ENCODE measurements at regions not wholly inside any gene's neighbourhood (a gene's known extent, or its start where the extent isn't known, plus 50 kb on each side); places are given as distances from the start of the nearest gene placed in this dataset.

GRCh38 chr5:169445191-169445590 lies 138.4 kb upstream of the SPDL1 start:
- no peak for DNase-seq

GRCh38 chr5:169442913-169443784 lies 140.4 kb upstream of the SPDL1 start:
- no peak for DNase-seq

GRCh38 chr5:169442403-169442874 lies 141.1 kb upstream of the SPDL1 start:
- peak; percentile 33 for DNase-seq

- peak; percentile 20 for DNase-seq
These were observed 139.3 kb upstream of the SLIT3 start for GRCh38 chr5:169440107-169440705.

GRCh38 chr5:169439362-169439761 lies 138.4 kb upstream of the SLIT3 start:
- no peak for DNase-seq

DNA sequence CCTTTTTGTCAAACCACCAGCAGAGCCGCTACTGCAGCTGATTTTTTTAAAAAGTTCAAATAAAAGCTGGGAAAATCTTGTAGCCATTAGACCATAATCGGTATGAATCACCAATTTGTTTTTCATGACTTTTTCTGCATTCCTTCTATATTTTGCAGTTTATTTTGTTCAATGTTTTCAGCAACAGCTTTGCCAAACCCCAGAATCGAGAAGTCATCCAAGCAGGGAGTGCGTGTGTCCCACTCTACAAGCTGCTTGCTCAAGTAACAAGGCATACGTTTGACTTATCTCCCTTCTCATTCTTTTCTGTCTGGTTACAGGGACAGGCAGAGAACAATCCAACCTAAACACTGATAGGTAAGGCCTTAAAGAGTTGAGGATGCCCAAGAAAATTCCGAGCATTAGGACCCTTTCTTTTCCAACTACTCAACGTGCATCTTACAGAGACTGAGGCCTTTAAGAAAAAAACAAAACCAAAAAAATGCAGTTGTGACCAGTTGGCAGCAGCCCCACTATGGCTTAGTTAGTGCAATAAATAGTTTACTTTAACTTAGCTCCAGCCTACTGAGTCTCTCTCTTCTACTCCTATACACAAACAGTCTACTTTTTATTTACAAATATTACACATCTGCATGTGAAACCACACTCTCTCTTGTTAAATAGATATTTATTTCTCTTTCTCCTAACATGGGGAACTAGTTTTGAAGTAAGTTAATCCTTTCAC lies 134.7 kb upstream of the SLIT3 start:
- no peak for DNase-seq

DNA sequence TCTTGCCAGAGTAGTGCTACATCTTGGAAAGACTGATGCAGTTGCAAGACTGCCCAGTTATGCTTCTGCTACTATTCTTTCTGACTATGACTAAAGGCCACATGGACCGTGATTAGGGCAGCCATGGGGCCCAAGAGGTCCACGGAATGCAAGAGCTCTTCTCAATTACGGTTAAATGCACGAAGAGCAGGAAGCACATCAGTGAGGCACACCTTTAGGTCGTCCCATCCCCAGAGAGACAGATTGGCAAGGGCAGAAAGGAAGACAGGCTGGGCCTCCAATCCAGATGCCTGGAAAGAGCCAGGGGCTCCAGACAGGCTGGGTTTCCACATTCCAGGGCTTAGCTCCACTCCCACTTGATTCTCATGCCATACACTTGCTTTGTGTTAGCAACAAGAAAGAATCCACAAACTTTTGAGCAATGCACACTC lies 132.3 kb upstream of the SLIT3 start:
- DNase-seq: peak; percentile 32

GRCh38 chr5:169431386-169431785 lies 130.4 kb upstream of the SLIT3 start:
- DNase-seq: peak; percentile 21

DNA sequence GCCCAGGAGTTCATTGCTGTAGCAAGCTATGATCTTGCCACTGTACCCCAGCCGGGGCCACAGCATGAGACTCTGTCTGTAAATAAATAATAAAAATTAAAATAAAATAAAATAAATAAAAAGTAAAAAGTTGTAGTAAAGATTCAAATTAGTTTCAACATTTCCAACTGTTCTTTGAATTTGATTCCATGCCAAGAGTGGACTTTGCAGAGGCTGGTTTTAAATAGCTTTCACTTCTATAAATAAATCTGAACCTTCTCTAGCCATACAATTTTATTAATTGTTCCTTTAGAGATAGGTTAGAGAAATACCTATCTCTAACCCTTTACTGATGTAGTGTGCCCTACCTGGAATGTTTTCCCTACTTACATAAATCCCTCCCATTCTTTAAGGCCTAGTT lies 129.7 kb upstream of the SLIT3 start:
- no peak for DNase-seq

DNA sequence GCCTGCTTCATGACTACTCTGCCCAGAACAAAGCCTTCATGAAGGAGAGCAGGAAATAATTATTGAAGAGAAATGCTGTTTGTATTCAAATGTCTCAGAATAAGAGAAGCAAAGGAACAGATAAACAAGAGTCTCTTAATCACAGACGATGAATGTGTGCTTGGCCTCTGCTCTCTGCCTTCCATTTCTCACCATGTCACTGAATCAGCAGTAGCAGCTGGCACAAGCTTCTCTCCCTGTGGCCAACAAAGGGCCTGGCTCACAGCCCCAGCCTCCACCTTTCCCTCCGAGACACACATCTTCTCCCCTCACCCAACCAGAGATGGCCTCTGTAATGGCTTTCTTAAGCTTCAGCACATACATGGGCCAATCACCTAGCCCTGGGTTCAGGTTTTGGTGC lies 128.1 kb upstream of the SLIT3 start:
- DNase-seq: no peak

- no peak for DNase-seq
These were observed 125.8 kb upstream of the SLIT3 start for GRCh38 chr5:169426784-169427183.

GRCh38 chr5:169424670-169425378 lies 123.9 kb upstream of the SLIT3 start:
- no peak for DNase-seq

DNA sequence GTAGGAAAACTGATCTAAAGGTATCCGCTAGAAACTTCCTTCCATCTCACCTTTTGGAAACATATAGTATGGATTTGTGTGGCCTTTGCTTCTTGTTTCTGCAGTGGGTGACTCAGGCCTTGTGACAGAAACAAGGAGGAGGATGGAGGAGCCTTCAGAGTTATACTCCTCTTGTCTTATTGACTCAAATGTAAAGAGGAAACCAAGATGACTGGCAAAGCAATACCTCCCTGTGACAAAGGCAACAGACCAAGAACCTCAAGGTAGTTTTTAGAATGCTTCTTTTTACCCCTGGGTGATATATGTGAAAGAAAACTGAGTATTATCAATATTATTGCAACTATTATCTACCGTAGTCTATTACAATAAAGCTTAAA lies 123.3 kb upstream of the SLIT3 start:
- no peak for DNase-seq

GRCh38 chr5:169423580-169424278 lies 122.8 kb upstream of the SLIT3 start:
- peak; percentile 30 for DNase-seq

- no peak for DNase-seq
These were observed 121.1 kb upstream of the SLIT3 start for GRCh38 chr5:169422087-169422486.

DNA sequence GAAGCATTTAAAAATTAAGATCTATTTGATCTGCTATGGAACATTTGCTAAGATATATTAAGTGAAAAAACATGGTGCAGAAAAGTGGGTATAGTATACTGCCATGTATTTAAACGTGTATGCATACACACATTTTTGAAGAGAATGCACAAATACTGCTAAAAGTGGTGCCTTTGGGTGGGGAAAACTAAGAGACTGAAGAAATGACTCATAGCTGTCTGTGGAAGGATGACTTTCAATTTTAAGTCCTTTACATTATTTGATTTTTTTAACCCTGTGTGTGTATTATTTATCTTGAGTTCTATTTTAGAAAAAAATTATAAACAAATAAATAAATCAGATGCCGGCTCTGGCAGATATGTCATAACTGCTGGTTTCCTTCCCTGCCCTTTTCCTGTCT lies 120.7 kb upstream of the SLIT3 start:
- no peak for DNase-seq

DNA sequence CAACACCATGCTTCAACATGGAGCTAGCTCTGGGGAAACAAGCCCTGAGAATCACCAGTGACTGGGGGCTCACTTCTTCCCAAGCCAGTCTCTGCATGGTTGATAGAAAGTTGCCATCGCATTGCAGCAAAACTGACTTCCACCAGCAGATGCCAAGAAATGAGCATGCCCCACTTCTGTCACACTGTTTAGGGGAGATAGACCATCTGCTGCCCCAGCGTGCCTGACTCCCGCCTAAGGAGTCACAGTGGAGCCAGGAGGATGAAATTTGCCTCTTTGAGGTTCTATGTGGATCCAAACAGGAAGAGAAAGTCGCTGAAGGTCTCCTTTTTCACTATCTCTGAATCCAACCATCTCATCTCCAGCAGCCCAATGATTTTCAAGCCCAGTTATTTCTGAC lies 116.7 kb upstream of the SLIT3 start:
- DNase-seq: no peak

DNA sequence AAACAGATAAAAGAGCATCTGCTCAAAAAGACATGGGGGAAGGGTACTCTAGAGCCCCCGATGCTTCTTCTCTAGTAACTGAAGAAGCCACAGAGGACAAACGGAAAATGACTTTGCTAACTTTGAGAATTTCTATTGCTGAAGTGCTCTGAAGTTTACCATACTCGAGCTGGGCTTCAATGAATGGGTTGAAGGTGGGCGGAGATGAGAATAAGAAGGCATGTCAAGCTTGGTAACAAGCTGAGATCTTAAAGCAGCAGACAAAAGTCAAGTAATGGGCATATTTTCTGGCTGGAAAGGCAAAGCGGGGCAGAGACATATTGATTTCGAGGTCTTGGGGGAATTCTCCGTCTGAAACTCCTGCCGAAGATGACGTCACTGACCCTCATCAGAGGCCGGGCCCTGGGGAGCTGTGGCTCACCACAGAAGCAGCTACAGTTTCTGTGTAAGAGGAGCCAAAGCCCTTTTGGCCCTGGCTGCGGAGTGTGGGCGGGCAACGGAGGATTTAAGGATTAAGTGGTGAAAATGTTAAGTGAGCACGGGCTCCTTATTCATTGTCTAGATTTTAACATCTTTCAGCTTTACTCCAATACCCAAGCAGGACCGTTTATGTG lies 115.8 kb upstream of the SLIT3 start:
- DNase-seq: no peak

- DNase-seq: no peak
These were observed 115.0 kb upstream of the SLIT3 start for GRCh38 chr5:169415948-169416347.

- DNase-seq: no peak
These were observed 114.4 kb upstream of the SLIT3 start for GRCh38 chr5:169415371-169415770.

DNA sequence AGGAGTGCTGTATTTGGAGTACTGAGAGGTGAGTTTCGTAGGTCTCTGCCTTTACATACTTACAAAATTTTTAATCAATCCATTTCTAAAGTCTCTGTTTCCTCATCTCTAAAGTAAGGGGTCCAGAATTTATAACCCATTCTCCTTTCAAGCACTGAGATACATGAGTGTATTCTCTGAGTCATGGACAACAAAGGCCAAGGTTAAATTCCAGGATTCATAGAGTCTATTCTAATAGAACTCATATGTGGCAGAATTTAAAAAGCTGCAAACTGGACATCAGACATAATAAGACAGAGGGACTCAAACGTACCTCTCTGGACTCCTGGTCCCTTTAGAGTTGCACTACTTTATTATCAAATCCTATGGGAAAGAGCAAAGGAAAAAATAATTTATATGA lies 112.5 kb upstream of the SLIT3 start:
- no peak for DNase-seq

GRCh38 chr5:169412831-169413230 lies 111.9 kb upstream of the SLIT3 start:
- DNase-seq: no peak

Data from NCI-H226 (cell line).